Suppressor macrophage treated with lipopolysaccharide for 1 hour (primary cell): ENCODE measurements at regions not wholly inside any gene's neighbourhood (a gene's known extent, or its start where the extent isn't known, plus 50 kb on each side); places are given as distances from the start of the nearest gene placed in this dataset.

ENCODE experiments used
- DNase-seq, 3 donors: peaks; one replicate each; pipeline ENCODE4 v3.0.0-alpha.2; 2020 to 2022

DNA sequence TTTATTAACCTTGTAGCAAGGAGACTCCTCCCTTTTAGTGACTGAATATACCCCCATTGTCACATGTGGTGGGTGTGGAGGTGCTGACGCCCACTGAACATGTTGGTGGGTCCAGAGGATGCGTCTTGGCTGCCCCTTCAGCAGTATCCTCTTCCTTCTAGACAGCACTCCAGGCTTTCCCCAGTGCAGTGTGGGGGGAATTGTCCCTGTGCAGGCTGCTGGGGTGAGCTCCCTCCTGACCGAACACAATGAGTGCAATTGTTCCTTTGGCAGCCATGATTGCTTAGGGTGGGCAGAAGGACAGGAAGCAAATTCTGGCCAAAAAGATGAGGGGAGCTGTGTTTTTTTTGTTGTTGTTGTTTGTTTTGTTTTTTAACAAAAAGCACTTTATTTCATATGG lies 209.3 kb upstream of the PDE10A start:
- DNase-seq, result no peak

DNA sequence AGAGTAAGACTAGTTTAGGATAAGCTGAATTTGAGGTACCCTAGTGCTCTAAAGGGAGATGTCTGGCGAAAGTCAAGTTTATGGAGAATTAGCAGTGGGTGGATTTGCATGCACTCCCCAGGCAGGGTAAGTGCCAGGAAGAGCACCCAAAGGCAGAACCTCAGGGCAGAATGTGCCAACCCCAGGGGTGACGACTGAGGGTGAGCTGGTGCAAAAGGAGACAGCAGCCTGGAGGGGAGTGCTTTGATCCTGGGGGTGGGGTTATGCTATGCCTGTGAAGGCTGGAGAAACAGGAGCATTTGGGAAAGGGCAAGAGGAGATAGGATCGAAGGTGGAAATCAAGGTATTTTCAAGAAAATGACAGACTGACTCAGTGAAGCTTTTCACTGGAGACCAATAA lies 208.5 kb upstream of the PDE10A start:
- DNase-seq, result no peak

DNA sequence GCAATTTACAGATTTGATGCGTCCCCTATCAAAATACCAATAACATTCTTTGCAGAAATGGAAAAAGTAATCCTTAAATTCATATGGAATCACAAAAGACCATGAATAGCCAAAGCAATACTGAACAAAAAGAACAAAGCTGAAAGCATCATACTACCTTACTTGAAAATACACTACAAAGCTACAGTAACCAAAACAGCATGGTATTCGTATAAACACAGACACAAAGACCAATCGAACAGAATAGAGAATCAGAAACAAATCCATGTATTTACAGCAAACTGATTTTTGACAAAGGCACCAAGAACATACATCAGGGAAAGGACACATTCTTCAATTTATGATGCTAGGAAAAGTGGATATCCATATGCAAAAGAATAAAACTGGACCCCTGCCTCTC lies 206.5 kb upstream of the PDE10A start:
- DNase-seq, result no peak

DNA sequence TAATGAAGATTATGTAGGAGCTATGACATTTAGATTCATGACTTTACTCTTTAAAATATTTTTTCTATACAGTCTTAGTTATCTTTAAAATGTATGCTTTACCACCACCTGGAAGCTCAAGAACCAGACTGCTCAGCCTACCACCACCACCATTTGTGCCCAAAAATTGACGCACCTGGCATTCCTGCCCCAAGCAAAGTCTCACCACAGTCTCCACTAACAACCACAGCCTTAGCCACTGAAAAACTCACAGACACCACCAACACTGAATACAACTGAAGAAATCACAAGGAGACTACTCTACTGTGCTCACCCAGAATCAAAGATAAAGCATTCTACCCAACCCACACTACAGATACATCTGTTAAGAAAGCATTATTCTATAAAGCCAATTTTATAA lies 201.9 kb upstream of the PDE10A start:
- no peak for DNase-seq

DNA sequence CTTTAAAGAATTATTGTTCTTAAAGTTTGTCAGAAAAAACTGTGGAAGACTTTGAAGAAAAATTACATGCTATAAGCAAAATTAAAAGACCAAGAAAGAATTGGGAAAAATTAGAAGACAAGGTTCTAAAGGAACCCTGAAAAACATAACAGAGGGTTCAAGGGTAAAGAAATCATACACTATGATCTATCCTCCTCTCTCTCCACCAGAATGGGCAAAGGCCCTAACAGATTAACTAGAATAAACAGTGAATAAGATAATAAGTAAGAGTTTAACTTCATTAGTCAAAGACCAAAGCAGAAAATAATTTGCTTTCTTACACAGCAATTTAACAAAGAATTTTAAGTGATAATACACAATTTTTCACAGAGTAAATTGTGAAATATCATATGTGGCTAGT lies 201.2 kb upstream of the PDE10A start:
- no peak for DNase-seq

DNA sequence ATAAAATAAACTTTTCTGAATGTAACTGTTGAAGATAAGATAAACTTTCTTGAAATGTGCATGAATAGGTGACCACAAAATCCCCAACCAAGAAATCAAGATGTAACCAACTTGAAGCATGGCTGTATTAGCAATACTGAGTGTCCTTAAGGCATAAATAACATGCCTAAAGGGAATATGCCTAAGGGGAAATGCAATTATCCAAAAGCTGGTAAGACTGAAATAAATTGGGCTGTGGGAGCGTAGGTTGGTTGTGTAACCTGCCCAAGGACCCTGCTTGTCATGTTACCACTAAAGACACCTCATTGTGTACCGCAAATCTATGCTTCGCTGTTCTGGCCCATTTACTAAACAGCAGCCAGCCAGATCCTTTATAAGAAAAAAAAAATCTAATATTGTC lies 200.8 kb upstream of the PDE10A start:
- no peak for DNase-seq

DNA sequence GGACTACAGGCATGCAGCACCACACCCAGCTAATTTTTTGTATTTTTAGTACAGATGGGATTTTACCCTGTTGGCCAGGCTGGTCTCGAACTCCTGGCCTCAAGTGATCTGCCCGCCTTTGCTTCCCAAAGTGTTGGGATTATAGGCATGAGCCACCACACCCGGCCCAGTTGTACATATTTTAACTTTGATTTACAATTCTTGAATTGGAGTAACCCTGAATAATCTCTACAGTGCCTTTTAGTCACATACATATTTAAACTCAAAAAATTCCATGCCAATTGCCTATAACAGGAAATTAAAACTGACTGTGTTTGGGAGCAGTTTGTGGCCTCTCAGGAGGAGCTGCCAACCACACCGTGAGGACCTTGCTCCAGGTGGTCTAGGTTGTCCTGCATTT lies 199.8 kb upstream of the PDE10A start:
- no peak for DNase-seq

DNA sequence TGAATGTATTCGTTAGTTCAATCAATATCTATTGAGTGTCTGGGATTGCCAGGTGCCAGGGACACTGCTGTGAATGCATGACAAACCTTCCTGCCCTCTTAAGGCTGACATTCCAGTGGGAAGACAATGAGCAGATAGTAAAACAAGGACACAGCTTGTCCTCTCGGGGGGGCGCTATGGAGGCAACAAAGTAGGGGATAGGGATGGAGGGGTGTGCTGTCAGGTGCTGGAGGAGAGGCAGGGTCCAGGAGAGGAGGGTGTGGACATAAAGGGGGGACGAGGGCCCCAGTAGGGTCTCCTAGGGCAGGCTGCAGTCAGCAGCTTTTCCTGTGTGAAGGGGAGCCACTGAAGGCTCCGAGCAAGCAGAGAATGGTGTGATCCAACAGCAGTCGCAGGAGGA lies 198.2 kb upstream of the PDE10A start:
- DNase-seq, result no peak

DNA sequence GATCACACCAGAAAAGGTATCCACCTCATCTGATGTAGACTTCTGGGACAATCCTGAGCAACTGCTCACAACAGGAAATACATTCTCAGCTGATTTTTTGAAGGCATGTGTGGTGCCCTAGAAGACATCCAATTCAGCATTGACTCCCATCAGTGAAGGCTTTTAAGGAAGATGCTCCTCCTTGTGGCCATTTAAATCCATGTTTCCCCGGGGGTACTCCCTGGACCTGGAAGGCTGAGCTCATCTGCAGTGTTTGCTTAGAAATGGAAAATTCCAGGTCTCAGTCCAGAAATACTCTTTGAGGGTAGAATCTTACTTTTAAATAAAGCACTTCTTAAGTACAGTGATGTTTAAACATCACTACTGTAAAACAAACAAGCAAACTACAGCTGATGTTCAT lies 195.5 kb upstream of the PDE10A start:
- DNase-seq, result no peak

DNA sequence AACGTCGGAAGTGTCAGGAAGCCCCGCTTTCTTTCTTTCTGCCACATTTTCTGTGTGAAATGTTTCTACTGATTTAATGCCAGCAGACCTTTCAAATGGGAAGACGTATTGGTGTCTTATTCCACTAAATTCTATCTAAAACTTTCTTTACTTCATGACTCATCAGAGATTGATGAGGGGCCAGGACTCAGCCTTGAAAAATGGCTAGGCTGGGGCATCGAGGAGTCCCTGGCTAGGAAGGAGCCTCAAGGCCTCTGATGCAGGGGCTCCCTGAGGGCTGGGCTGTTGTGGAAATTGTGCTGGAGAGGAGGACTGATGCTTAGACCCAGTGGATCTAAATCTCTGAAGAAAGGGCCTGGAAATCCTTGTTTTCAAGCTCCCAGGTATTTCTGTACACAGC lies 192.8 kb upstream of the PDE10A start:
- no peak for DNase-seq

DNA sequence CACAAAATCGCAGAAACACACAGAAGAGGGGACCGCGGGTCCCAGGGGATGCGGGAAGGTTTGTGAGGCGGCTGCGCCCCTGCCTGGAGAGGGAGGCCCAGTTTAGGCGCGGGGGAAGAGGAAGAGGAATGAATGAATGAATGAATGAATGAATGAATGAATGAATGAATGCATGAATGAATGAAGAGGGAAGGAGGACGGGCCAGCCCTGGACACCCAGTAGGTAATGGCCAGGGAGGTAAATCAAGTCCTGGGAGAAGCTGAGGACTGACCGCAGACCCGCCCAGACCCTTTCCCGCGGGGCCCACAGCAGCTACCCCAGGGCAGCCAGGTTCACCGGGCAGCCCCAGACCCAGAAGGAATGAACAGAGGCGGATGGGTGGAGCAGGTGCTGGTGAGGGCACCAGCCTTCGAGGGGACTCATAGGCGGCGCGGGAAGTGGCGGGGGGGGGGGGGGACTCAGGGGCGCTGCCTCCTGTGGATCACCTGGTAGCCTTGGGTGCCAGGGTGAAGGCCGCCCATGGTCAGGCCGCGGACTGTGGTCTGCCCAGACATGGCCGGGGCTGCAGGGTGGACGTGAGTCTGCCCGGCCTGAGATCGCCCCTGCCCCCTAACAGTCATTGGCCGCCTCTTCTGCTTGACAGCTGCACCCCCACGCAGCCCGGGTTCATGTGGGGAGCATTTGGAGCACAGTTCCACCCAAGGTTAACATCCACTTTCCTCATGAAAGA lies 192.0 kb upstream of the PDE10A start:
- no peak for DNase-seq

DNA sequence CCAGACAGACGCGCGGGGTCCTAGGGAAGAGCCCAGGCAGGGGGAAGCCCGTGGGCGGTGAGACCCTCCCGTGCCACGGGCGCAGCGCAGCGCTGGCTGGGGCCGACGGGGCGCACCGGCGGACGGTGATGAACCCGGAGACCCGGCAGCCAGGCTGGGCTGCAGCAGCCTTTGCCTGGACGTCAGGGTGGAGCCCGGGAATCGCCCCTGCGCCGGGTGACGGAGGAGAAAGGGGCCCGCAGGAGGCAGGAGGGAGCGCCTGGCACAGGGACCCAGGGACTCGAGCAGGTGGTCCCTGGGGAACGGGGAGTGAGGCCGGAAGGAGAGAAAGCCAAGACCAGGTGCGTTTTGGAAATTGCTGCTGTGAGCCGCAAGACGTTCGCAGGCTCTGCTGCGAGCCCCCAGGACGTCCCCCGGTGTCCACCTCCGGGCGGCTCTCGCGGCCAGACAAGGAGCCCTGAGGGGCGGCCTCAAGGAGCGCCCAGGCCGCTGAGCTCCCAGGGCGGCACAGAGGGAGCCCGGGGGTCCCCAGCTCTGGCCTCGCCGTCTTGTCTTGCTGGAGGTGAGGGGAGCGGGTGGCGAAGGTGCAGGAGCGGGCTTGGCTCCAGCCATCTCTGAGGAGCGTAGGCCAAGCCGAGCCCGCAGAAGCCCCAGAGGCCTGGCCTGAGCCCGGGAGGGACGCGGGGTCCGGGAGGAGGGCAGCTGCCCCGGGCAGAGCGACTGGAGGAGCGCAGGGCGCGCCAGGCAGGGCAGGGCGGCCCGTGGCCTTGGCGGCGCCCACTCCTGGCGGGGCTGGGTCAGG lies 191.2 kb upstream of the PDE10A start:
- DNase-seq, result no peak

DNA sequence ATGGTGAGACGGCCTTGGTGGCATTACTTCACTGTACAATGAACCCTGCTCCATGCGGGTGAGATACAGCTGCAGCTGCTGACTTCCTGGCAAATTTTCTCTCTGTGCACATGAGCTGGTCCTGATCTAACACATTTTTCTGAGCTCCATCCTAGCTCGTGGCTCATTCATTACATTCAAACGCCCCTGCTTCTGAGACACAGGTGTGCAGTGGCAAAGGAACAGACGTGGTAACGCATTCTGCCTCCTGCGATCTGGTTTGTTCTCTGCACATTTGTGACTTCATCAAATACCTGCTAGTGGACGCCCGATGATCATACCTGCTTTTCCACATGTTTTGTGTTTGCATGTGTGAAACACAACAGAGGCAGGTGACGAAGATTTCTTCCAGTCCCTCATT lies 189.6 kb upstream of the PDE10A start:
- no peak for DNase-seq

DNA sequence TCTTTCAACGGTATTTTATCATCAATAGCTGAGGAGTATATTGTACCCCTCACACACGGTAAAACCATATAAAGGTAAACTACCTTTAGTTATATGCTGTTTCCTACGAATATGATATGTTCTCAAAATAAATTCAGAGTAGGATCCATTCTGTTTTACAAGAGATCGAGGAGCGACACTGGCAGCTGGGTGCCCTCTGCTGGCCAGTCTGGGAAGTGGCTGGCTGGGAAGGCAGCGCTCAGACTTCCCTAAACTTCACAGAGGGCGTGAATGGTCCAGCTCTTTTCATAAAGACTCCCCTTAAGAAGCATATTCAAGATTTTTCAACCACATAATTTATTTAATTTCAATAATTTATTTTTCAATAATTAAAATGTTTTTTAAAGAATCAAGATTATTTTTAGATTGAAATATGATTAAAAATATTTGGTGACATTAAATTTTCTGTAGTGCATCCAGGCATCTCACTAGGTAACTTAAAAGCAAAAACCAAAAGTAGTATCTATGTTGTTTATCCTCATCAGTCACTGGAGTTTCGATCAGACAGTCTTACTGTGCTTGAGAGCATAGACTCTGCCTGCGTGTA lies 187.5 kb upstream of the PDE10A start:
- peak; percentile 62 to 71 (median 69) for DNase-seq

DNA sequence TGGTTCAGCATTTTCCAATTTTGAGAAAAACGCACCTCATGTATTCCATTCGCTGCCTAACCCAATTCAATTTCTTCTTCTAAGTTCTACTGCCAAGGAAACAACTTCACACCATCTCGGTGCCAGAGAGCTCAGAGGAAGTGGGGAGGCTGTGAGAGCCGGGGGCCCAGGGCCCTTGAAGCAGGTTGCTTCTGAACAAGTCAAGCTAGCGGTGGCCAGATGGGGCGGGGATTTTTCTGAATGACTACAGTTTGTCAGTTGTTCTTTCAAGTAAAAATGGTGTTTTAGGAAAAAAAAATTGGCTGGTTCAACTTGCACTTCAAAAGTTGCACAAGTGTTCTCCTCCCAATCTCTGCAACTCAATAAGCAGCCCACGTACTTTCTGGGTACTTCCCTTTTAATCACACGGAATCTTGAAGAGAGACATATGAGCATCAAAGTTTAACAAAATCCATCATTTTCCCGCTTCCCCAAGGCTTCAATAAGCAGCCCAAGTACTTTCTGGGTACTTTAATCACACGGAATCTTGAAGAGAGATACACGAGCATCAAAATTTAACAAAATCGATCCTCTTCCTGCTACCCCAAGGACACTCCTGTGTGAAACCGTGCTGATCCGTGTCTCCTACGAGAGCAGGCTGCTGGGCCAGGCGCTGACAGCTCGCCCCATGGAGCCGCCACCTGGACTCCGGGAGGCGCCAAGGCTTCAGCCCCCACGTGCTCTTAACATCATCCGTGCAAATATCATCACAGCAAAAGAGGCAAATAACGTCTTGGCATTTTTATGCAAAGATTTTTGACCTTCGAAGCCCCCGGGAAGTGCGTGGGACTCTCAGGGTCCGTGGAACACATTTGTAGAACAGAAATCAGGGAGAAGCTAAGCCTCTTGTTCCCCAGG lies 186.7 kb upstream of the PDE10A start:
- DNase-seq, result peak; percentile 23 to 40 (median 24)

DNA sequence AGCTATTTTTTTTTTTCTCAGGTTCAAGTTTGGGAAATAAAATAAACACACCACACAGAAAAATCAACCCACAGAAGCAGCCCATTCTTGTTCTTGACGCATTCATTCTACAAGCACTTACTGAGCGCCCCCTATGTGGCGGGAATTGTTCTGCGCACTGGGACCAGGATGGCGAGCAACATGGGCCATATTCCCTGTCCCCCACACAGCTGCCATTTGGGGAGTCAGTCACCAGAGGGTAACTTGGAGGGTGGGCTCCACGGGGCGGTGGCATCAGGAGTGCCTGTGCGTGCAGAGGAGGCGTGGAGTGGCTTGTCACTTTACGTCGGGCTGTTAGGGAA lies 185.0 kb upstream of the PDE10A start:
- no peak for DNase-seq

DNA sequence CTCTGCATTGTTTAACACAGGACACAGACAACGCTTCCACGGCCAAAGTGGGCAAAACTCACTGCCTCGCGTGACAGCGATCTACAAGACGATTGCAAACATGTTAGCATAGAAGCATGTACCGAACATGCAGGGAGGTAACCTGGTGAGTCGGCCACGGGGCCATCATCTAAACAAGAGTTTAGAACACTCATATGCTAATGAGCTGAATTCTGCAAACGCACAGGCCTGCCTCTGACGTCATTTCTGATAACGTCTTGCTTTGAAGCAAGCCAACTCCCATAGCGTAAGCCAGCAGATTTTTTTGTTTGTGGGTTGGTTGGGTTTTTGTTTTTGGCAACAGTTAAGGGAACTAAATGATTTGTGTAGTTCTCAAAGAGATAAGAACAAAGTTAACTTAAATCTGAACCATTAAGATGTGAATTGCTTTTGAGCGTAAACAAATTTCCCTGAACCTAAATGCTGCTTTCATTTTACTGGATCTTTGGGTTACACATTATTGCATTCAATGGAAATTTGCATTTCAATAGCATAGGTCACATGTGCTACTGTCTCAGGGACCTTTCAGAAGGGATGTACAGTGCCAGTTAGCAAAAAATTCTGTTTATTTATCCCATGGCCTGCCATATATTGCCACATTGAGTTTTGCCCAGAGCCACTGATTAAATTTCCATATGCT lies 184.5 kb upstream of the PDE10A start:
- DNase-seq, result no peak

DNA sequence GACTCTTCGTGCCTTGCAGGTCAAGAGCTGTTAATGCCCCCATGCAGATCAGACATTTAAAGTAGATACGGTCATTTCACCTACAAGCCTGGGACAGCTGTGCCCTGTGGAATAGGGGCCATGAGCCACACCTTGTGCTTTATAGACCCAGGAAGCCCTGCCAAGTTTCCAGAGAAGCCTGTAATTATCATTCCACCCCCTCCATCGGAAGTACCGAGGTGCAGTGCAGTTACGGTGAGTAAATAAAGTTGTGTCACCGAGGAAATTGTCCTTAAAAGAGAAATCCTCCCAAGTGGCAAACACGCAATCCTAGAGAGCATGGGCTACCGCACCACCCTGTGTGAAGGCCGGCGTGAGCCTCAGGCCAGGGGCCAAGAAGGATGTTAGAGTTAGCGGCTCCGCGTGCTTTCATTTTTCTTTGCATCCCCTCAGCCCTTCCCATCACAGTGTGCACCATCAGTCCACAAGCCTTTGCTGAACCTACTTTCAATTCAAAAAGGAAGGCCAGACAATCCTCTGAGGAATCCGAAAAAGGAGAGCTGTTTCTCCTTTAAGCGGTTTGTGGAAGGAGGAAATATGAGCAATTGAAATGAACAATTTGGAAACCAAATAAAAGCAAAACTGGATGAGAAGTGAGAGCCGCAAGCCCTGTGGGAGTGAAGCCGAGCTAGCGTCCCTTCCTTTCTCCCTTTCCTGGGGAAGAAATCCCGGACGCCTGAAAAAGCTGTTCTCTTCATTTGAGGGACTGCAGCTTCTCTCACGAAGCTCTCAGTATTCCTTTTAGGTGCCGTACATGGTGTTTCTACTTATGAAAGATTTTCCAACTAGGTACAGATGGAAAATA lies 183.3 kb upstream of the PDE10A start:
- no peak for DNase-seq

DNA sequence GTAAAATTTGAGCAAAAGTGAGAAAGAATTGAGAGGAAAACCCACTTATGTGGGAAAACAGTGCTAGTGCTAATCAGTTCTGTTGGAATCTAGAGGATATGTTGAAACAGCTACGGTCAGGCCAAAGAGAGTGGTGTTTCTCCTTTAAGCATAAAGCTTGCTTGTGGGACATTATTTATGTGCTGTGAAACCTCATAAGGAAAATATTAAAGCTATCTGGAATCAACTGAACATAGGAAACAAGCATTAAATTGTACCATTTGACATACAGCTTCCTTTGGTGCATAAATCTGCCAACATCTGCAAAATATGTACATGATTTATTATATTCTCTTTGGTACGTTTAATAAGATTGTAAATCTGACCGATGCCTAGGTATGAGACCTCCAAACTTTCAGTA lies 182.5 kb upstream of the PDE10A start:
- DNase-seq, result no peak

DNA sequence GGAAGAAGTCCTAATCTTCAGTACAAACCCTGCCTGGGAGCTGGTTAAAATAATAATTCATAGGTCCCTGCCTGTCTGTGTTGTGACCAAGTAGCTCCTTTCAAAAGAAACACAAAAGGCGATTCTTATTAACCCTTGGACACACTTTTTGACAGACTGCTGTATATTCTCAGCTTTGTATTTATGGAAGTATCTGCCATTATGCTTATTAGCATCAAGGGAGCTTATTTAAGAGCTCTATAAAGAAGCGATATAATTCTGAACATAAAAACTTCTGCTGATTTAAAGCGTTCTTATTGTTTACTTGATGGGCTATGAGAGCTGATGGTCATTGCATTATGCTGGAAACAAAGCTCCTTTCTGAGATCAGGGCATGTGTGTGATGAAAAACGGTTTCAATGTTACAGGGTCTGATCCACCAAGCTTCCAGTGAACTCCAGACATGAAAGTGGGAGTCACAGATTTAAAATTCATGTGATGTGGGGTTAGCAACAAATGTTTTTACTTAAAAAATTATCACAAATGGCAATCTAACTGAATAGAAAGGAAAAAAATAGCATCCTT lies 181.8 kb upstream of the PDE10A start:
- DNase-seq, result no peak

DNA sequence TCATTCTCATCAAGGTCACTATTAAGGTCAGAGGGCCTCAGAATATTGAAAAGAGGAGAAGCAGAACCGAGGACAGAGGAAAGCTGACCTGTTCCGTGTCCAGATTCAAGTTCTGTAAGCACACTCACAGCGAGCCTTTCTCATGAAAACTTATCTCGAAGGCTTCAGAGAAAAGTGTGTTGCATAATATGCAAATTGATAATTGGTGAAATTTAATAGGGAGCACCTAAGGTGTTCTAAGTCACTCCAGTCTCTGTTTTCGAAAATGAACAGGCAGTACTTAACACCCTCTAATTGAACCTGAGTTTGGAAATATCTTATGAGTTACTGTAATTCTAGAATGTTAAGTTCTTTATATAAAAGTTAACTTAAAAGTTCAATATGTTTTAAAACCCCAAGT lies 181.2 kb upstream of the PDE10A start:
- DNase-seq, result no peak
